HG03442 (cell line): ENCODE measurements at regions not wholly inside any gene's neighbourhood (a gene's known extent, or its start where the extent isn't known, plus 50 kb on each side); places are given as distances from the start of the nearest gene placed in this dataset.

ENCODE experiments used
- ATAC-seq: cut with Tn5 transposase; IDR thresholded peaks from one replicate; pipeline ENCODE4 v1.9.1; 2021; ENCODE audit warnings: mild to moderate bottlenecking, moderate library complexity; ENCODE audit not compliant: unreplicated experiment

GRCh38 chr15:87209891-87210689, 1046.4 kb downstream of the NTRK3 start:
- no peak for ATAC-seq

- no peak for ATAC-seq
Observed at GRCh38 chr15:87207990-87208580, 1048.5 kb downstream of the NTRK3 start.

DNA sequence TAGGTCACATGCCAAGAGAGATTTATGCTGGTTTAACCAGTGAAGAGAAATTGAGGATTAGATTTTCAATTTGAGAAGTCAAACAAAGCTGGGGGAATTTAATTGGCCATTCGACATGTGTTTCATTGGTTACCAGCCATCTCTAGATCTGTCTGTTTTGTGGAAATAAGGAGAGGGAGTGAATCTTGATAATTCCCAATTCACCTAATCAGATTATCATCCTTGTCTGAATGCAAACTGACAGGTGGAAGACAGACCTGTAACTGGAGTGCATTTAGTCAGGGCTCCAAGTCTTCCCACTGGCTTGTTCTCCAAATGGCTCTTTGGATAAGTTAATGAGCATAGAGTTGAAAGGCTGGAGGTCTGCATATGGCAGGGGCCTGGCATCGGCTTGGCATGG, 1049.3 kb downstream of the NTRK3 start:
- ATAC-seq, result no peak

GRCh38 chr15:87201986-87202385, 1054.6 kb downstream of the NTRK3 start:
- ATAC-seq, result no peak

GRCh38 chr15:87200149-87200548, 1056.4 kb downstream of the NTRK3 start:
- ATAC-seq, result no peak

DNA sequence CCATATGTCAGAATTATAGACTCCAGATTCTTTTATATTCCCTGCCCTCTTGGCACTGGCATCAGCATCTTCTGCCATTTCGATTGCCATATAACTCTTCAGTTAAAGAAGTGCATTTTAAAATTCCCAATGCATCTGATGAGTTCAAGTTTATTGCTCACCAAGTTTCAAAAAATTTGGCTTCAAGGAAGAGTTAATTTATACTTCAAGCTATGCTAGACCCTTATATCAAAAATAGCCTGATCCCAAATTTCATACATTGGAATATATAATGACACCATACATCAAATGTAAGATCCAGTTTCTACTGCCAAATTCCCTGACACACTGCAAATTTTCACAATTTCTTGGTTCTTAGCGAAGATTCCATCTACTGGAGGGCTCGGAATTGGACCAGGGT, 1058.6 kb downstream of the NTRK3 start:
- ATAC-seq, result no peak

GRCh38 chr15:87196498-87196897, 1060.0 kb downstream of the NTRK3 start:
- no peak for ATAC-seq

DNA sequence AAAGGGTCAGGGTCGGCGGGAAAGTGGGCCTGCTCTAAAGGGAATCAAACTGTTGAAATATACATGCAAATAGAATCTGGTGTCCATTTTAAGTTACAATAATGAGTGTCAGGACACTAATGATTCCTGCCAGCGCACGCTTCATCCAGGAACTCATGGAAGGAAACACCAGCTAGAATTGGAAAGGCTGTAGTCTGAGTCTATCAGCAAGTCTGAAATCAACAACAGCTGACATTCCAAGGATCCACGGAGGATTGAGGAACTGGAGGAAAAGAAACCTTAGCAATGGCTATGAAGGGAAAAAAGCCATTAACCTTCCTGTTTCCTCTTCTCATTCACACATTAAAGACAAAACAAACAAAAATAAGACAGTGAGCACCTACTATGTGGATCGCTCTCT, 1063.1 kb downstream of the NTRK3 start:
- ATAC-seq, result no peak

GRCh38 chr15:87167706-87168105, 1088.0 kb downstream of the AGBL1 start:
- no peak for ATAC-seq

DNA sequence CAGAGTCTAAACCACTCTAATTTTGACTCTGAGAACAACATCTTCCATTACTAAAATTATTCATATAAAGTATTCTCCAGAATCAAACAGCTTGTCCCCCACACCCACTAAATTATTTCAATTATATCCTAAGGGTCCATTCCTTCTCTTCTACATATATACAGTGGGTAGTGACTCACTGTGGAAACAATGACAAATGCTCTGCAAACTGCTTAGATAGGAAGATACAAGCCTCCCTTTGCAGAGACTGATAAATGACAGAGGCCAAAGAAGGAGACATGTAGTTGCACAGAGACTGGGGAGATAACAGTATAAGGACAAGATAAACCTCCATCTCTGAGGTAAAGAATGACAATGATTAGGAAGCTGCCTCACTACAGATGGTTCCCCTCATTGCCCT, 1087.4 kb downstream of the AGBL1 start:
- ATAC-seq, result no peak

GRCh38 chr15:87155771-87156170, 1076.1 kb downstream of the AGBL1 start:
- no peak for ATAC-seq

GRCh38 chr15:87154761-87155160, 1075.1 kb downstream of the AGBL1 start:
- no peak for ATAC-seq

DNA sequence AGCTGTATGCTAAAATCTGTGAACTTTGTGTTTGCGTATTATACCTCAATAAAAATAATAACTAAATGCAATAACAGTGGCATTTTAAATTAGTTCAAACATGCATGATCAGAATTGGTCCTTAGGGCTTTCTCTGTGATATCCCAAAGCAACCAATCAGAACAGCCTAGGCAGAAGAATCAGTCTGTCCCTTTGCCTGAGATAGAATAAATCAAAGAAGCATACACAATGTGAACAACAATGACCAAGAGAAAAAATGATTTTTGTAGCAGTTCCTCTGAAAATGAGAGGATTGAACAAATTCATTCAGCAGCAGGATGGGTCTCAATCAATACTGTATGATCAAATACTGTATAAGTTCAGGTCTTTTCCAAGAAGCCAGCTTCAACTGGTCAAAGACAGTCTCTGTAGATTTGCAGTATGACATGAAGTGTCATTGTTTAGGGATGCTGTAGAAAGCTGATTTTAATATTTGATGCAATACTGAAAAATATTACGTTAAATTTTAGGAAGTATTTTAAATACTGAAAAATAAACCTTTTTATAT, 1071.6 kb downstream of the AGBL1 start:
- ATAC-seq, result no peak

GRCh38 chr15:87145696-87146095, 1066.0 kb downstream of the AGBL1 start:
- no peak for ATAC-seq

DNA sequence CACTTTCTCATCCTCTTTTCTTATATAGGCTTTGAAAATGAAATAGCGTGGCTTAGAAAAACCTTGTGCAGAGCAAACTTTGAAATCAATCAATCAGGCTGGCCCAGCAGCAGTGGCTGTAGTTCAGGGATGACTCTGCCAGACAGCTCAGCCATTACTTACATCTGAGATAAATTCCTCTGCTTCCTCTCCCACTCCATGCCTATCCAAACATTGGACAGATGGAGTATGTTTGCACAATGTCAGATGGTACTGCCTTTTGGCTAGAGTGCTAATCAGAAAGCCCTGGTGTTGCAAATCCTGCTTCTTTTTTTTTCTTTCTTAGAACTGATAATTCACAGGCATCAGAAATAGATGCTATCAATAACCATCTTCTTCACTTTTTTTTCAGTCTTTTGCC, 1065.1 kb downstream of the AGBL1 start:
- no peak for ATAC-seq

- ATAC-seq, result no peak
Observed at GRCh38 chr15:87142096-87142495, 1062.4 kb downstream of the AGBL1 start.

DNA sequence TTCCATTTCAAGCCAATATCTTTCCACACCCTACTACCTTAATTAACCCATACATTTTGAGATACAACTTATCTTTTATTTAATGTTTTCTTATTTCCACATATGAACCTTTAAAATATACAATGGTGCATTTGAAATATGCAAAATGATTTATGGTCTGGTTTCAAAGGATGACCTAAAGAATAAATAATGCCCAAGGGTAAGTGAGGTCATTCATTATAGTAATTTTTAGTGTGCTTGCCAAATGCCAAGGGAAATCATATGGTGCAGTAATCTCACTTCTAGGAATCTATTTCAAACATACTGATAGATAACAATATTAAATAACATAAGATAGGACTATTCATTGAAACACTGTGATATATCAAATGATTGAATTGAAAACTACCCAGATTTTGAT, 1055.4 kb downstream of the AGBL1 start:
- no peak for ATAC-seq

DNA sequence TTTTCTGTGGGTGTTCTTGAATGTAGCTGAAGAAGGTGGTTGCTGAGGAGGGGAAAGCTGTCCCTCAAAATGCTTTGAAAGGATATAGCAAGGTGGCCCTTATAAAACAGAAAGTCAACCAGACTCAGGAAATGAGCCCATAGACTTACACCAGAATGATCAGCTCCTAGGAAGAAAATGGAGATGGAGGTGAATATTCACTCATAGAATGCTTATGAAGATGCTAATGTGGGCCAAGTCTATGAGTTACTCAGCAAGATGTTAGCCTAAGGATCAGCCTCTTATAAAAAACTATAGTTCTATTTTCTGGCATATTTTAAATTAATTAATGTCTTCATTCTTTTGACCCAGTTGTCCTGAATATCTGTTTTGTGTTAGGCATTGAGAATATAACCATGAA, 1054.0 kb downstream of the AGBL1 start:
- ATAC-seq, result no peak

DNA sequence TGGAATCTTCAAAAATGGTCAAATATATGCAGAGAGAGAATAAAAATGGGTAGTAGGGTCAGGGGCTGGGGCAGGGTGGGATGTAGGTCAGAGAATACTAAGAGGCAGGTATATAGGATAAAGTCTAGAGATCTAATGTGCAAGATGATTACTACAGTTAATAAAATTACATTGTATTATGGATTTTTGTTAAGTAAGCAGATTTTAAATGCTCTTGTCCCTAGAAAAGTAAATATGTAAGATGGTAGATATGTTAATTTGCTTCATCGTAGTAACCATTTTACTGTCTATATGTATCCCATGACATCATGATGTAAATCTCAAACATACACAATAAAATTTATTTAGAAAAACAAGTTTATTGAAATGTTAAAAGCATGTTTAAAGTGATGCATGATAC, 1051.4 kb downstream of the AGBL1 start:
- no peak for ATAC-seq

DNA sequence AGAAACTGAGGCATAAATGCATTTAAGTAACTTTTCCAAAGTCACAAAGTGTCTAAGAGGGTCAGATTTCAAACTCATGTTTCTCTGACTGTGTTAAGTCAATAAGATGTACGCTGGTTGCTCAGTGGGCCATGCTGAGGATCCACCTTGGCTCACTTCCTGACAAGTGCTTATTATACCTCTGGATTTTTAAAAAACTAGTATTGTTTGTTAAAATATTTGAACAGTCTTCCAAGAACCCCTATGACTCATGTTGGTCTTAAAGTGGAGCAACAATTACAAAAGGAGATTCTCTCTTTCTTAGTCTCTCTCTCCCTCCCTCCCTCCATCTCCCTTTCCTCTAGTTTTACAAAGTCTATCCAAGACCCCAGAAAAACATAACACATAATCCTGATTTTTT, 1050.2 kb downstream of the AGBL1 start:
- no peak for ATAC-seq

GRCh38 chr15:87123676-87124382, 1044.2 kb downstream of the AGBL1 start:
- no peak for ATAC-seq

GRCh38 chr15:87121336-87121735, 1041.7 kb downstream of the AGBL1 start:
- no peak for ATAC-seq
